Left ventricle myocardium superior (tissue), 1 donor: ENCODE measurements at regions not wholly inside any gene's neighbourhood (a gene's known extent, or its start where the extent isn't known, plus 50 kb on each side); places are given as distances from the start of the nearest gene placed in this dataset.
A peak's percentile ranks its signal among the peaks of the same experiment; 100 is the strongest.
"Not testable (repeated sequence)": the region's sequence is repeated elsewhere in the genome, so short reads cannot be mapped to it uniquely, and the experiment has no call there.

Experiments
- ATAC-seq: fragments of 200-7000 bp; cut with Tn5 transposase; one replicate; pipeline ENCODE4 v1.9.1; 2020; ENCODE audit warnings: mild to moderate bottlenecking, moderate library complexity
- DNase-seq: peaks from one replicate; pipeline ENCODE4 v3.0.0-alpha.2; 2020
- intact Hi-C: fragments of 100-400 bp; cut with micrococcal nuclease; formaldehyde crosslinking; loops from one replicate; pipeline ENCODE4 v1.11.0; 2022
- donor health status: DM: no; HTN: yes; CAD: no; lungs with severe emphysema.

DNA sequence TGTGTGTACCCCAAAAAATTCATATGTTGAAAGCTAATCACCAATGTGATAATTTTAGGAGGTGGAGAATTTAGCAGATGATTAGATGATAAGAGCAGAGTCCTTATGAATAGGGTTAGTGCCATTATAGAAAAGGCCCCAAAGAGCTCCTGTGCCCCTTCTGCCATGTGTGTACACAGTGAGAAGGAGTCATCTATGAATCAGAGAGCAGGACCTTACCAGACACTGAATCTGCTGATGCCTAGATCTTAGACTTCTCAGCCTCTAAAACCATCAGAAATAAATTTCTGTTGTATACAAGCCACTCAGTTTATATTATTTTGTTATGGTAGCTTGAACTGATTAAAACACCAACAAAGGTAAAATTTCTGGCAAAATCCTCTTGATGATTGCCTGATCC lies 560.0 kb upstream of the CDH2 start:
- DNase-seq (no peak), ATAC-seq (no peak)
- intact Hi-C loops = no loop called here

- intact Hi-C loops = no loop called here
- ATAC-seq (no peak), DNase-seq (no peak)
Observed at GRCh38 chr18:28736223-28736622, 559.3 kb upstream of the CDH2 start.

DNA sequence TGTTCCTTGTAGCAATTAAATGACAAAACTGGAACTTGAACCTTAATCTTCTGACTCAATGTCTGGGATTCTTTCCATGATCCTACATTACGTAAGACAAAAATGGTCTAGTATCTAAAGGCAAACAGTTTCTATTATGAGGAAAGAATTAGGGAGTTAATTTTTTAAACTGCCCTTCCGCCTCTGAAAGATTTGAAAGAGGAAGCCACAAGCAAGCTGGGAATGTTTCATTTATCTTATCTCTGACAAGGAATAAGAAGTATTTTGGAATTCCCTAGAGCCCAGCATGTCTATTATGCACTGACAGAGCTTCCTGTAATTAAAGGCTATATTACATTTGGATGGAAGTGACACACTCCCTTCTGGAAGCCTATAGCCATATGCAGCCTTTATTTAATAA lies 558.8 kb upstream of the CDH2 start:
- intact Hi-C loops = no loop called here
- ATAC-seq (peak; percentile 65), DNase-seq (no peak)

GRCh38 chr18:28729321-28729720 lies 552.4 kb upstream of the CDH2 start:
- intact Hi-C loops = no loop called here
- no peak for DNase-seq
- no peak for ATAC-seq

DNA sequence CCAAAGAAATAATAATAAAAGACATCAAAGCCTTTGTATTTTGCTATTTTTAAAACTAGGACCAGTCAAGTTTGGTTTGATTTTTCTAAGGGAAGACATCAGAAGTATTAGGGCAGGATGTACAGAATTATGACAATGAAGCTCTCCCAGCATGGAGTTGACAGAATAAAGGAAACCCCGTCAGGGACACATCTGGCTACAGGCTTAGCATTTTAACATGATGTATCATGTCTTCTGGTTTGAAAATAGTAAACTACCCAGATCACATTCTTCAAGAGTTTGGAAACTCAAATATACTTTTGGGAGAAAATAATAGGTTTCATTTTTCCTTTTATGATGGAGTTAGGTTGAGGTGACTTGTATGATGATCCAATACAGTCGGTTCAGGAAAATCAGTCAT lies 552.0 kb upstream of the CDH2 start:
- intact Hi-C loops = no loop called here
- DNase-seq = no peak

GRCh38 chr18:28727189-28727588 lies 550.3 kb upstream of the CDH2 start:
- ATAC-seq, DNase-seq, intact Hi-C loops: not testable (repeated sequence)

More for the DNA sequence above, 552.0 kb upstream of the CDH2 start:
- ATAC-seq = no peak

GRCh38 chr18:28725876-28726275 lies 548.9 kb upstream of the CDH2 start:
- no peak for ATAC-seq
- intact Hi-C loops = no loop called here
- DNase-seq = no peak

DNA sequence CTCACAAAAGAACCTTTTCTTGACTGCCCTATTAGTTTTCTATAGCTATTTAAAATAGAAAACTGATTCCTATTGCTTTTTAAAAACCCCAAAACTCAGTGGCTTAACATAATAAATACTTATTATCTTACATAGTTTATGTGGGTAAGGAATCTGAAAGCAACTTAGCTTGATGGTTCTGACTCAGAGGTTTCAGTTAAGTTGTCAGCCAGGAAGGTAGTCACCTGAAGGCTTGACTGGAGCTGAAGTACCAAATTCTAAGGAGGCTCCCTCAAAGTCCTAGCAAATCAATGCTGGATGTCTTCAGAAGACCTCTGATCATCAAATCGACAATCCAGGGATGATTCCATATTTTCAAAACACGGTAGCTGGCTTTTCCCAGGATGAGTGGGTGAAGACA lies 546.6 kb upstream of the CDH2 start:
- ATAC-seq = no peak
- intact Hi-C loops = no loop called here

GRCh38 chr18:28718696-28719095 lies 541.8 kb upstream of the CDH2 start:
- no peak for DNase-seq
- no peak for ATAC-seq
- intact Hi-C loops = no loop called here

More for the DNA sequence above, 546.6 kb upstream of the CDH2 start:
- DNase-seq = no peak

DNA sequence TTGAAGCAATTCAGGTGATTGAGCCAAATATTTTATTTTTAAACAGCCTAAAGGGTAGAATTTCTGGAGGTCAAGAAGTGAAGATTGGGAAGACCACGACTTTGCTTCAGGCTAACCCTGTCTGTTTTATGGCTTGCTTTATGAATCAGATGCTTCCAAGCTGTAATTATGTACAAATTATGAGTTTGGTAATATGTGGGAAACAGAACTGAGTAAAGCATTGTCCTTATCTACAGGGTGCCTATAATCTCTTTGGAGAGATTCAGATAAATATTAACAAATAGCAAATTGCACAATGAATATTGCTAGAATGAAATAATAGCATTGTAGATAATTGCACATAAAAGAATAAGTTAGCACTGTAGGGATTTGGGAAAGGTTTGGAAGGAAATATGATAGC lies 539.4 kb upstream of the CDH2 start:
- intact Hi-C loops = no loop called here
- no peak for ATAC-seq
- DNase-seq = no peak

DNA sequence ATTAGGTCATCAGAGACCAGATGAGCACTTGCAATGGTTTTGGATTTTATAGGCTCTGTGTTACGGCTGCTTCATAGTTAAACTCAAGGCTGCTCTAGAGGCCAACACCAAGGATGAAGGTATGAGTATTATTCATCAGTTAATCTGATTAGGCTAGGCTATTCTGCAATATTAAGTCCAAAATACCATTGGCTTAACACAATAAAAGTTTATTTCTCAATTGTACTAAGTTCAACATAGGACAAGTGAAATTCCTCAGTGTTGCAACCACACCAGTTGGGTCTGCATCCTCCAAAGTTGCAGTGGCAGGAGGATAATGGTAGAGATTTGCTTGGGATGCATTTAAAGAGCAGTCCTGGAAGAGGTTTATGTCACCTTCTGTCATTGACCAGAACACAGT lies 538.3 kb upstream of the CDH2 start:
- ATAC-seq = no peak
- no peak for DNase-seq
- intact Hi-C loops = no loop called here

GRCh38 chr18:28714498-28714897 lies 537.6 kb upstream of the CDH2 start:
- ATAC-seq (no peak), DNase-seq (no peak)
- intact Hi-C loops = no loop called here

GRCh38 chr18:28712796-28713425 lies 536.0 kb upstream of the CDH2 start:
- intact Hi-C loops = no loop called here
- DNase-seq (no peak), ATAC-seq (no peak)

DNA sequence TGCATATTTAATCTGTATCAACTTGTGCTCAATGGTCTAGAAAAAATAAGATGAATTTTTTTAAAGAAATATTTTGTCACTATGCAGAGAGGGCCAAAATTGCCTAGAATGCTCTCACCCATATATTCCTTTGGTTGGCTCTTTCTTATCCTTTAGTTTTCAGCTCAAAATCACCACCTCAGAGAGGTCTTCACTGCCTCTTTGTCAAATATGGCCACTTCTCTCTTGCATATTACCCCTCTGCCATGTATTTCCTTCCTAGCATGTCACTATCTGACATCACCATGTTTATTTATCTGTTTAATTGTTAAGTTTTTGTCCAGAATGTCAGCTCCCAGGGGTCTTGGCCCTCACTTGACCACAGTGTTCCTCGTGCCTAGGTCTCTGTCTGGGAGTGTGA lies 535.2 kb upstream of the CDH2 start:
- intact Hi-C loops = no loop called here
- DNase-seq (no peak), ATAC-seq (no peak)

DNA sequence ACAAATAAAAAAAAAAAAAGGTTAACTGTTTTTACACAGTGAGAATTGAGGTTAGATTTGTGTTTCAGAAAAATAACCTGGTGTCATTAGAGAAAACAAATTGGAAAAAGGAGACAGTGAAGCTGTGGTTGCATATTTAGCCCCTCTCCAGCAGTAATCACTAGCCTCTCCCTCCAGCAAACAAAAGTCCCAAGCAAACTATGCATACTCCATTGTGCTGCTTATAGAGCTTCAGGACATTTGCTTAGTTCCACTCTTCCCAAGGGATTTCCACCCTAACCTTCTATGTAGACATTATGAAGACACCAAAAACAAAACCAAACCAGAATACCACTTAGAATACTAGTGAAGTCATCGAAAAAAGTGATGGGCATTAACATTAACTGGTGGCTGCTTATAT lies 534.2 kb upstream of the CDH2 start:
- intact Hi-C loops = no loop called here
- no peak for DNase-seq
- no peak for ATAC-seq

DNA sequence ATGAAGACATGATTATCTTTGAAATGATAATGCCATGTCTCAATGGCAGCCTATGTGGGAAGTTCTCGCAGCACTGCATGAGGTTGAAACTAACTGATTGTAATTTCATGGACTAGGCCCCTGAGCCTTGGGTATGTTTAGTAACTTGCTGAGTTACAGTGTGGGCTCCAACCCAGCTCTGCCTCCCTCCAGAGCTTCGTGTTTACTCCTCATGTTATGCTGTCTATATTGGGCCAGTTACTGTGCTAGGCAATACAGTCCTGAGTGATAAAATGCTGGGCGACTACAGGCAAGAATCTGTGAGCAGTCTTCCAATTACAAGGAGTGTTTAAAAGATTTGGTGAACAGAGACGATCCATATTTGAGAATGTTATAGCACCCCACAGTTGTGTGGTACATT lies 530.1 kb upstream of the CDH2 start:
- no peak for DNase-seq
- no peak for ATAC-seq
- intact Hi-C loops = no loop called here

- DNase-seq (no peak), ATAC-seq (no peak)
- intact Hi-C loops = no loop called here
Observed at GRCh38 chr18:28706397-28706796, 529.5 kb upstream of the CDH2 start.

GRCh38 chr18:28705482-28705881 lies 528.6 kb upstream of the CDH2 start:
- DNase-seq = no peak
- intact Hi-C loops = no loop called here
- ATAC-seq = no peak

DNA sequence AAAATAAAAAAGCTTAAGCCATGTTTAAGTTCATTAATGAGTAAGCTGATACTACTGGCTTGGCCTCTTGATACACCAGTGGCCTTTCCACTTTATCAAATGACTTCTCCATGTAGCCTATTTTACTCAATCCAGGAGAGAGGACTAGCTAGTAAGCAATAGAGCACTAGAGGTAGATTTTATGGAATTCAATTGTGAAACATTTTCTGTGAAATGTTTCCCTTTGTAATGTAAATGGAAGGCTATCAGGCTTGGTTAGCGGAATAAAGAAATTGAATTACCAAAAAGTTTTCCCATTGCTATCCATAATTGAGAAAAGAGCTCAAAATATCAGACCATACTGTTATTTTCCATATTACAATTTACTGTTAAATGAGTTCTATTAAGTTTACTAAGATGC lies 515.4 kb upstream of the CDH2 start:
- intact Hi-C loops = no loop called here
- DNase-seq (no peak), ATAC-seq (no peak)

DNA sequence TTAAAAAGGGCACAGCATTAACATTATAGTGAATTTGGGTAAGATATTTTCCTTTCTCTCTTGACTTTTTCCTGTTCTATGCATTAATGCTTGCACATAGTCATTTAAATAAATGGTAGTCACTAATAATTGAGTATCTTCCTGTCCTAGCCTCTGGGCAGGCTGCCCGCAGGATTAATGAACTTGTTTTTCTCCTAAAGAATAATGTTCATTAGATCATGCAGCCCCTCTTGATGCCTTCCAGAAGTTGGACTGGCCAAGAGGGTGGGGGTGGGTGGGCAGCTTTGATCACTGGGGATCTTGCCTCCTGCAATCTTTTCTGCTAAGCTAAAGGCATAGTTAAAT lies 514.5 kb upstream of the CDH2 start:
- DNase-seq (no peak), ATAC-seq (no peak)

GRCh38 chr18:28690836-28691495 lies 514.0 kb upstream of the CDH2 start:
- ATAC-seq = no peak
- DNase-seq = no peak
- intact Hi-C loops = no loop called here

More for the DNA sequence above, 514.5 kb upstream of the CDH2 start:
- intact Hi-C loops = no loop called here
